Body of pancreas (tissue), 4 donors: ENCODE measurements at regions not wholly inside any gene's neighbourhood (a gene's known extent, or its start where the extent isn't known, plus 50 kb on each side); places are given as distances from the start of the nearest gene placed in this dataset.

Experiments used
- CTCF ChIP-seq, 7 experiments: fragments of 450-650 bp in 4 of 7; fragments of 200-600 bp in 3 of 7; sonication (generic) in 3 of 7; IDR thresholded peaks; one replicate each; pipeline ENCODE4 v1.5.1; 2016 to 2019; ENCODE audit warnings: antibody characterized with exemption in 7 of 7
- POLR2A ChIP-seq, 3 donors: fragments of 450-650 bp; IDR thresholded peaks; one replicate each; pipeline ENCODE4 v1.6.1; 2016; ENCODE audit warnings: antibody characterized with exemption in 3 of 3, mild to moderate bottlenecking in 2 of 3

GRCh38 chr7:156560075-156560474 lies 80.5 kb upstream of the RNF32 start:
- TF ChIP-seq POLR2A (IDR thresholded peaks at IDR 0.05) (no peak), CTCF (IDR thresholded peaks at IDR 0.05) (peak in 1 of 7 experiments; percentile 16)
